ENCODE measurements at regions not wholly inside any gene's neighbourhood (a gene's known extent, or its start where the extent isn't known, plus 50 kb on each side); places are given as distances from the start of the nearest gene placed in this dataset.
"Not testable (repeated sequence)": the region's sequence is repeated elsewhere in the genome, so short reads cannot be mapped to it uniquely, and the experiment has no call there.

- Histone ChIP-seq H3K4me2 (no peak overlapping the region), H3K4me1 (no peaks in the 10 kb centered on the region), H3K9me3 (no peaks in the 10 kb centered on the region), H3K4me3 (no peak overlapping the region), H3K27ac (no peak overlapping the region)
- FAIRE-seq (no peak), DNase-seq (ENCODE audit: low read depth in 1 of 2, low spot score in 1 of 2) (no peak), ATAC-seq (no peak)
- WGBS (ENCODE audit: missing lambda C conversion rate) = 0% methylated on average over 2 of the region's 2 CpGs
- ChIA-PET POLR2A (no interaction called here), CTCF (interaction anchor here (1.1 kb wide), 1 partner anchor 11 kb away, joined by 3 read pairs; no protein-coding TSS in a partner anchor)
- TF ChIP-seq CHD4 (IDR thresholded peaks at IDR 0.05; ENCODE audit: borderline replicate concordance) (no peak), JUNB (IDR thresholded peaks at IDR 0.05) (no peak), FOXS1 (CRISPR knock-in tag; IDR thresholded peaks at IDR 0.05) (no peak), CBX8 (IDR thresholded peaks at IDR 0.05) (no peak), E2F6 (IDR thresholded peaks at IDR 0.05; ENCODE audit: borderline replicate concordance, low read depth) (no peak), MYC (IDR thresholded peaks at IDR 0.05; ENCODE audit: borderline replicate concordance, low read length) (no peak), ZSCAN20 (CRISPR knock-in tag; IDR thresholded peaks at IDR 0.05) (no peak), SREBF2 (IDR thresholded peaks at IDR 0.05) (no peak), RNF2 (IDR thresholded peaks at IDR 0.05; ENCODE audit: borderline replicate concordance, low read depth) (no peak), NPAS2 (CRISPR knock-in tag; IDR thresholded peaks at IDR 0.05; ENCODE audit: borderline replicate concordance) (no peak), HDAC2 (IDR thresholded peaks at IDR 0.05) (no peak), ATOH8 (CRISPR knock-in tag; IDR thresholded peaks at IDR 0.05; ENCODE audit: low read depth) (no peak)
Observed at GRCh38 chr10:83543691-83544462, 595.4 kb upstream of the GHITM start.

- no peak overlapping the region for H3K4me2 ChIP-seq
- CTCF ChIA-PET = no interaction called here
- H3K4me3 ChIP-seq = no peak overlapping the region
- WGBS (ENCODE audit: missing lambda C conversion rate) = 1% methylated on average over 4 of the region's 4 CpGs
- ATAC-seq (no peak), FAIRE-seq (no peak), DNase-seq (ENCODE audit: low read depth in 1 of 2, low spot score in 1 of 2) (no peak)
- no peak overlapping the region for H3K27ac ChIP-seq
- no peaks in the 10 kb centered on the region for H3K4me1 ChIP-seq
- no peaks in the 10 kb centered on the region for H3K9me3 ChIP-seq
- TF ChIP-seq ZNF302 (CRISPR knock-in tag; IDR thresholded peaks at IDR 0.05) (no peak), HDAC2 (IDR thresholded peaks at IDR 0.05) (no peak), BHLHE40 (IDR thresholded peaks at IDR 0.05; ENCODE audit: low read depth, low read length) (no peak), POLR2A (IDR thresholded peaks at IDR 0.05; ENCODE audit: low read length) (no peak), RFX5 (IDR thresholded peaks at IDR 0.05) (no peak), JUNB (IDR thresholded peaks at IDR 0.05) (no peak), CBX2 (IDR thresholded peaks at IDR 0.05; ENCODE audit: borderline replicate concordance, low read depth) (no peak), ESRRA (IDR thresholded peaks at IDR 0.05; ENCODE audit: borderline replicate concordance, low read length) (no peak), MAFK (IDR thresholded peaks at IDR 0.05; ENCODE audit: partially characterized antibody) (no peak)
- POLR2A ChIA-PET = no interaction called here
Observed at GRCh38 chr10:83545901-83546391, 593.4 kb upstream of the GHITM start.

GRCh38 chr10:83551190-83551589 lies 588.1 kb upstream of the GHITM start:
- H3K4me3 ChIP-seq; POLR2A ChIA-PET; H3K4me1 ChIP-seq; H3K9me3 ChIP-seq; CTCF ChIA-PET; ATAC-seq; H3K27ac ChIP-seq; DNase-seq (ENCODE audit: low read depth in 1 of 2, low spot score in 1 of 2); FAIRE-seq; H3K4me2 ChIP-seq: not testable (repeated sequence)
- WGBS (ENCODE audit: missing lambda C conversion rate) = 8% methylated on average over 5 of the region's 5 CpGs

- TF ChIP-seq BHLHE40 (IDR thresholded peaks at IDR 0.05; ENCODE audit: low read depth, low read length) (no peak), REST (IDR thresholded peaks at IDR 0.05) (no peak), POLR2A (IDR thresholded peaks at IDR 0.05; ENCODE audit: low read length) (no peak), JUNB (IDR thresholded peaks at IDR 0.05) (no peak), HES2 (IDR thresholded peaks at IDR 0.05) (no peak), SMC3 (IDR thresholded peaks at IDR 0.05) (no peak)
- POLR2A ChIA-PET = no interaction called here
- ATAC-seq (no peak), FAIRE-seq (no peak), DNase-seq (ENCODE audit: low read depth in 1 of 2, low spot score in 1 of 2) (no peak)
- CTCF ChIA-PET = no interaction called here
- Histone ChIP-seq H3K4me2 (no peak overlapping the region), H3K27ac (no peak overlapping the region), H3K9me3 (no peaks in the 10 kb centered on the region), H3K4me3 (no peak overlapping the region), H3K4me1 (no peaks in the 10 kb centered on the region)
- WGBS (ENCODE audit: missing lambda C conversion rate) = 4% methylated on average over 1 of the region's 1 CpG
Observed at GRCh38 chr10:83553366-83553765, 585.9 kb upstream of the GHITM start.

Data from A549 (cell line).